ENCODE measurements at regions not wholly inside any gene's neighbourhood (a gene's known extent, or its start where the extent isn't known, plus 50 kb on each side); places are given as distances from the start of the nearest gene placed in this dataset.

DNA sequence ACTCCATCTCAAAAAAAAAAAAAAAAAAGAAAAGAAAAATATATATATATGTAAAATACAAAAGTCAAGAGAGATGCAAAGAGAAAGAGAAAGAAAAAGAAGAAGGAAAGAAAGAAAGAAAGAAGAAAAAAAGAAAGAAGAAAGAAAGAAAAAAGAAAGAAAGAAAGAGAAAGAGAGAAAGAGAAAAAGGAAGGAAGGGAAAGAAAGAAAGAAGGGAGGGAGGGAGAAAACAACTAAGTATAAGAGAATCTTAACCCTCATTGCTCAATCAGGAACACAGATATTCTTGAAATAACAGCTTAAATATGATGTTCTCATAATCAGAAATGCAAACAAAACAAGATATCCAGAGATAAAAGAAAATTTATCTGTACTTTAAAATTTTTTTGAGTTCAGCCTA is 54.4 kb upstream of the MARCKS start:
- TF ChIP-seq POLR2AphosphoS5 (IDR thresholded peaks at IDR 0.05; ENCODE audit: low read depth, low read length) (no peak), FOXP2 (optimal IDR thresholded peaks at IDR 0.05; ENCODE audit: borderline replicate concordance, extremely low read depth, extremely low read length, insufficient read depth) (no peak), TAF1 (IDR thresholded peaks at IDR 0.05; ENCODE audit: borderline replicate concordance, insufficient read depth, low read length) (no peak), SIN3A (IDR thresholded peaks at IDR 0.05; ENCODE audit: borderline replicate concordance, insufficient read depth, low read length) (no peak)

DNA sequence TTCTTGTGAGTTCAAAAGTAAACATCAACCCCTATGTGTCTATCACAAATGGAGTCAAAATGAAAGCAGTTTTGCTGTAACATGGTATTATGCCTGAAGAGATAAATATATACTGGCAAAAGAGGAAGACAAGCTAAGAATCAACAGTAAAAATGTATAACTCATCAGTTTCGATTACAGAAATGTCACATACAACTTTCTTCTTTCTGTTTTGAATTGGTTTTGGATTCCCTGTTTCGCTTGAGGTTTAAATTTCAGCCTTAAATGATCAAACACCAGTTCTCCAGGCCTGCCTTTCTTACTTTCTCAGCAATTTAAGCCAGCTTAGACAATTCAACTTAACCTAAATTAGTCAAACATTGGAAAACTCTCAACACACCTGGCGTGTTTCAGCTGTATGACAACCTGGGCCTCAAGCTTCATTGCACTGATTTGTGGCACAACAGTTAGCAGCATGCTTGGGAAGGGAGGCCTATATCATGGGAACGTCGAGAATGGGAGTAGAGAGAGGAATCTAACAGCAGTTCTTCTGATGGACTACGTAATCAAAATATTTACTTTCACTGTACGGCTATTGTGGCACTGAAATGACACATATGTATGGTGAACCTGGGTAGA is 51.9 kb upstream of the MARCKS start:
- TF ChIP-seq, protein P1, sequence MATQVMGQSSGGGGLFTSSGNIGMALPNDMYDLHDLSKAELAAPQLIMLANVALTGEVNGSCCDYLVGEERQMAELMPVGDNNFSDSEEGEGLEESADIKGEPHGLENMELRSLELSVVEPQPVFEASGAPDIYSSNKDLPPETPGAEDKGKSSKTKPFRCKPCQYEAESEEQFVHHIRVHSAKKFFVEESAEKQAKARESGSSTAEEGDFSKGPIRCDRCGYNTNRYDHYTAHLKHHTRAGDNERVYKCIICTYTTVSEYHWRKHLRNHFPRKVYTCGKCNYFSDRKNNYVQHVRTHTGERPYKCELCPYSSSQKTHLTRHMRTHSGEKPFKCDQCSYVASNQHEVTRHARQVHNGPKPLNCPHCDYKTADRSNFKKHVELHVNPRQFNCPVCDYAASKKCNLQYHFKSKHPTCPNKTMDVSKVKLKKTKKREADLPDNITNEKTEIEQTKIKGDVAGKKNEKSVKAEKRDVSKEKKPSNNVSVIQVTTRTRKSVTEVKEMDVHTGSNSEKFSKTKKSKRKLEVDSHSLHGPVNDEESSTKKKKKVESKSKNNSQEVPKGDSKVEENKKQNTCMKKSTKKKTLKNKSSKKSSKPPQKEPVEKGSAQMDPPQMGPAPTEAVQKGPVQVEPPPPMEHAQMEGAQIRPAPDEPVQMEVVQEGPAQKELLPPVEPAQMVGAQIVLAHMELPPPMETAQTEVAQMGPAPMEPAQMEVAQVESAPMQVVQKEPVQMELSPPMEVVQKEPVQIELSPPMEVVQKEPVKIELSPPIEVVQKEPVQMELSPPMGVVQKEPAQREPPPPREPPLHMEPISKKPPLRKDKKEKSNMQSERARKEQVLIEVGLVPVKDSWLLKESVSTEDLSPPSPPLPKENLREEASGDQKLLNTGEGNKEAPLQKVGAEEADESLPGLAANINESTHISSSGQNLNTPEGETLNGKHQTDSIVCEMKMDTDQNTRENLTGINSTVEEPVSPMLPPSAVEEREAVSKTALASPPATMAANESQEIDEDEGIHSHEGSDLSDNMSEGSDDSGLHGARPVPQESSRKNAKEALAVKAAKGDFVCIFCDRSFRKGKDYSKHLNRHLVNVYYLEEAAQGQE (IDR thresholded peaks at IDR 0.05; ENCODE audit: insufficient read depth in 1 of 2, low read depth in 2 of 2, low read length in 2 of 2): no peak
- TF ChIP-seq SIN3A (IDR thresholded peaks at IDR 0.05; ENCODE audit: borderline replicate concordance, insufficient read depth, low read length) (no peak), FOXP2 (optimal IDR thresholded peaks at IDR 0.05; ENCODE audit: borderline replicate concordance, extremely low read depth, extremely low read length, insufficient read depth) (no peak), POLR2AphosphoS5 (IDR thresholded peaks at IDR 0.05; ENCODE audit: low read depth, low read length) (no peak), TAF1 (IDR thresholded peaks at IDR 0.05; ENCODE audit: borderline replicate concordance, insufficient read depth, low read length) (no peak)

DNA sequence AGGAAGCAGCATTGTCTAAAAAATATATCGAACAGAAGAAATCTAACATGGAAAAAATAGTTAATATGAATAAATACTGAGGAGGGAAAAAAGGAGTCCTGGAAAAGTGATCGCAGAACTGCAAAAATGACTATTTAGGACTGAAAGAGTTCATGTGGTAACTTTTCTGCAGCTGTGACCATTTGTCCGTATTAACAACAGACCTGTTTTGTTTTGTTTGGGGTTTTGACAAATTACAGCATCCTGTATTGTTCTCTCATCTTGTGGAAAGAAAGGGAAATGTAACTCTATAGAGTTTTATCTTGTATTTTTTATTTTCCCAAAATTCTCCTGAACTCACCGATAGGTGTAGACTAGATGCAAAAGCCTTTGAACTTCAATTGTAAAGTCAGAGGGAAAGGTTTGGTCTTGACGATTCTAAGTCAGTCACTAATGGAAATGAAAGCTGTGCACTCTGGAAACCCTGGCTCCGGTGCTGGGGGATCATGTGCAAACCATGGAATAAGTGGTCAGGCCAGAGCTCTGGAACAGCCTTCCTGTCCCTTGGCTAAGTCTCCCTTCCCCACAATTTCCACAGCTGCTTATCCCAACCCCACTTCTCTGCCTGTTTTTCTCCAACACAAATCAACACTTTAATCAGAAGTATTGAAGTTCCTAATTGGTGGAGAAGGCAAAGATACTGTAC is 51.2 kb upstream of the MARCKS start:
- TF ChIP-seq, protein P1 (IDR thresholded peaks at IDR 0.05; ENCODE audit: insufficient read depth in 1 of 2, low read depth in 2 of 2, low read length in 2 of 2): no peak
- no peak for TF ChIP-seq FOXP2 (optimal IDR thresholded peaks at IDR 0.05; ENCODE audit: borderline replicate concordance, extremely low read depth, extremely low read length, insufficient read depth)
- no peak for TF ChIP-seq SIN3A (IDR thresholded peaks at IDR 0.05; ENCODE audit: borderline replicate concordance, insufficient read depth, low read length)
- TF ChIP-seq TAF1 (IDR thresholded peaks at IDR 0.05; ENCODE audit: borderline replicate concordance, insufficient read depth, low read length): no peak
- no peak for TF ChIP-seq POLR2AphosphoS5 (IDR thresholded peaks at IDR 0.05; ENCODE audit: low read depth, low read length)
